OCI-LY3 (cell line): ENCODE measurements at regions not wholly inside any gene's neighbourhood (a gene's known extent, or its start where the extent isn't known, plus 50 kb on each side); places are given as distances from the start of the nearest gene placed in this dataset.

Source experiments
- CTCF ChIP-seq: fragments of 200-600, 300-600 bp; sonication (generic); IDR thresholded peaks from 2 replicates; pipeline ENCODE4 v1.5.1; 2014; ENCODE audit warnings: antibody characterized with exemption, low read length, low read depth
- EZH2phosphoT487 ChIP-seq: fragments of 200-600 bp; shearing (Covaris generic); IDR thresholded peaks from 2 replicates; pipeline ENCODE4 v1.6.1; 2018; ENCODE audit warnings: antibody characterized with exemption, mixed run types, low read depth

GRCh38 chr7:15782656-15783055 lies 96.2 kb upstream of the MEOX2 start:
- TF ChIP-seq CTCF (no peak), EZH2phosphoT487 (no peak)
